H9 (cell line): ENCODE measurements at regions not wholly inside any gene's neighbourhood (a gene's known extent, or its start where the extent isn't known, plus 50 kb on each side); places are given as distances from the start of the nearest gene placed in this dataset.

Experiments
- DNase-seq: peaks from one replicate; pipeline ENCODE4 v3.0.0-alpha.2; 2017
- H2AFZ ChIP-seq: one replicate; pipeline ENCODE4 v1.6.1; 2013; ENCODE audit warnings: mild to moderate bottlenecking, low read length, control low read depth, moderate library complexity
- H2AK5ac ChIP-seq: 2 replicates; pipeline ENCODE4 v1.6.1; 2013; ENCODE audit warnings: low read length, control low read depth, mixed read lengths; ENCODE audit not compliant: insufficient read length
- H2BK120ac ChIP-seq: one replicate; pipeline ENCODE4 v1.6.1; 2013; ENCODE audit warnings: low read depth, mild to moderate bottlenecking, low read length, control low read depth, inconsistent platforms; ENCODE audit not compliant: poor library complexity, severe bottlenecking
- H2BK12ac ChIP-seq: 2 replicates; pipeline ENCODE4 v1.6.1; 2013; ENCODE audit warnings: low read length, control low read depth, mixed read lengths, low read depth; ENCODE audit not compliant: insufficient read length
- H2BK15ac ChIP-seq: 2 replicates; pipeline ENCODE4 v1.6.1; 2013; ENCODE audit warnings: low read depth, low read length, control low read depth
- H2BK20ac ChIP-seq: one replicate; pipeline ENCODE4 v1.6.1; 2013; ENCODE audit warnings: low read depth, mild to moderate bottlenecking, low read length, control low read depth, inconsistent platforms; ENCODE audit not compliant: poor library complexity, severe bottlenecking
- H2BK5ac ChIP-seq: 2 replicates; pipeline ENCODE4 v1.6.1; 2013; ENCODE audit warnings: low read length, control low read depth, mixed read lengths; ENCODE audit not compliant: insufficient read length
- H3K14ac ChIP-seq: 2 replicates; pipeline ENCODE4 v1.6.1; 2013; ENCODE audit warnings: low read length, control low read depth; ENCODE audit not compliant: insufficient read depth
- H3K18ac ChIP-seq: 2 replicates; pipeline ENCODE4 v1.6.1; 2013; ENCODE audit warnings: low read depth, mild to moderate bottlenecking, mixed read lengths, low read length, control low read depth; ENCODE audit not compliant: insufficient read length
- H3K23ac ChIP-seq: 2 replicates; pipeline ENCODE4 v1.6.1; 2013; ENCODE audit warnings: low read length, control low read depth, mixed read lengths, low read depth; ENCODE audit not compliant: insufficient read length
- H3K23me2 ChIP-seq: 2 replicates; pipeline ENCODE4 v1.6.1; 2013; ENCODE audit warnings: low read depth, mild to moderate bottlenecking, mixed read lengths, low read length, control low read depth; ENCODE audit not compliant: insufficient read length, poor library complexity, severe bottlenecking
- H3K27ac ChIP-seq: 2 replicates; pipeline ENCODE4 v1.5.1; 2013; ENCODE audit warnings: low read length, control low read depth, mixed read lengths, low read depth; ENCODE audit not compliant: insufficient read length
- H3K27me3 ChIP-seq: 2 replicates; pipeline ENCODE4 v1.6.1; 2013; ENCODE audit warnings: low read length, control low read depth, inconsistent platforms; ENCODE audit not compliant: insufficient read depth
- H3K4ac ChIP-seq: 2 replicates; pipeline ENCODE4 v1.6.1; 2013; ENCODE audit warnings: low read depth, mild to moderate bottlenecking, control low read depth, inconsistent platforms, low read length, moderate library complexity
- H3K4me1 ChIP-seq: 2 replicates; pipeline ENCODE4 v1.6.1; 2013; ENCODE audit warnings: low read length, control low read depth, inconsistent platforms; ENCODE audit not compliant: insufficient read depth
- H3K4me2 ChIP-seq: 2 replicates; pipeline ENCODE4 v1.6.1; 2013; ENCODE audit warnings: low read length, control low read depth, mixed read lengths; ENCODE audit not compliant: insufficient read length, insufficient read depth
- H3K56ac ChIP-seq: 2 replicates; pipeline ENCODE4 v1.6.1; 2013; ENCODE audit warnings: low read depth, mild to moderate bottlenecking, mixed read lengths, low read length, control low read depth; ENCODE audit not compliant: insufficient read length
- H3K79me1 ChIP-seq: 2 replicates; pipeline ENCODE4 v1.6.1; 2013; ENCODE audit warnings: low read depth, mild to moderate bottlenecking, moderate library complexity, low read length, control low read depth, inconsistent platforms; ENCODE audit not compliant: insufficient read depth, poor library complexity, severe bottlenecking
- H3K79me2 ChIP-seq: 2 replicates; pipeline ENCODE4 v1.6.1; 2013; ENCODE audit warnings: low read length, control low read depth, inconsistent platforms; ENCODE audit not compliant: insufficient read depth
- H3K9ac ChIP-seq: 2 replicates; pipeline ENCODE4 v1.6.1; 2013; ENCODE audit warnings: low read length, control low read depth, mixed read lengths; ENCODE audit not compliant: insufficient read length; ENCODE audit errors: extremely low read depth
- H3K9me3 ChIP-seq: one replicate; pipeline ENCODE4 v1.6.1; 2013; ENCODE audit warnings: low read depth, low read length, inconsistent platforms; ENCODE audit not compliant: control insufficient read depth
- H3T11ph ChIP-seq: one replicate; pipeline ENCODE4 v1.6.1; 2013; ENCODE audit warnings: mild to moderate bottlenecking, low read length, control low read depth, inconsistent platforms
- H4K20me1 ChIP-seq: one replicate; pipeline ENCODE4 v1.6.1; 2013; ENCODE audit not compliant: control insufficient read depth, insufficient read length, insufficient read depth
- H4K5ac ChIP-seq: 2 replicates; pipeline ENCODE4 v1.6.1; 2013; ENCODE audit warnings: low read depth, mild to moderate bottlenecking, mixed read lengths, low read length, control low read depth; ENCODE audit not compliant: insufficient read length
- H4K8ac ChIP-seq: replicated peaks from 2 replicates; pipeline ENCODE4 v1.6.1; 2013; ENCODE audit warnings: low read length, control low read depth, mixed read lengths, low read depth; ENCODE audit not compliant: insufficient read length
- H4K91ac ChIP-seq: 2 replicates; pipeline ENCODE4 v1.6.1; 2013; ENCODE audit warnings: low read depth, mild to moderate bottlenecking, moderate library complexity, mixed read lengths, low read length, control low read depth; ENCODE audit not compliant: insufficient read length
- H3K27ac Mint-ChIP-seq, 3 experiments: 2 replicates in 2 of 3; 3 replicates in 1 of 3; pipeline ENCODE4 v1.8.0; 2020 to 2021; ENCODE audit warnings: mixed read lengths in 3 of 3, mild to moderate bottlenecking in 1 of 3, moderate library complexity in 1 of 3
- H3K27me3 Mint-ChIP-seq: 2 replicates; pipeline ENCODE4 v1.8.0; 2021; ENCODE audit warnings: low read depth, mild to moderate bottlenecking, moderate library complexity, mixed read lengths
- H3K36me3 Mint-ChIP-seq, 3 experiments: 2 replicates in 2 of 3; 3 replicates in 1 of 3; pipeline ENCODE4 v1.8.0; 2020 to 2021; ENCODE audit warnings: low read depth in 3 of 3, mixed read lengths in 3 of 3; ENCODE audit not compliant: insufficient read depth in 1 of 3
- H3K4me1 Mint-ChIP-seq, 2 experiments: 2 replicates each; pipeline ENCODE4 v1.8.0; 2020; ENCODE audit warnings: mixed read lengths in 2 of 2
- H3K4me3 Mint-ChIP-seq, 2 experiments: 2 replicates in 1 of 2; 3 replicates in 1 of 2; pipeline ENCODE4 v1.8.0; 2020 to 2021; ENCODE audit warnings: mild to moderate bottlenecking in 2 of 2, mixed read lengths in 2 of 2, moderate library complexity in 1 of 2
- H3K9me3 Mint-ChIP-seq, 2 experiments: 2 replicates in 1 of 2; 3 replicates in 1 of 2; pipeline ENCODE4 v1.8.0; 2020; ENCODE audit warnings: mild to moderate bottlenecking in 2 of 2, mixed read lengths in 2 of 2, moderate library complexity in 1 of 2
- WGBS: extraction: QIAGEN DNeasy Blood & Tissue Kit; methylation state at CpG from one replicate; pipeline ENCODE4 v1.1.7; 2013; ENCODE audit warnings: missing lambda C conversion rate, low lambda C conversion rate, mixed read lengths; ENCODE audit not compliant: insufficient read length; ENCODE audit errors: extremely low coverage; 5-methylcytosine and 5-hydroxymethylcytosine counted together
- TF ChIP-seq, protein P1 (sequence below): fragments of 200-600 bp; sonication (generic); conservative IDR thresholded peaks from 3 replicates; pipeline ENCODE4 v1.8.0; 2021; ENCODE audit warnings: antibody characterized with exemption, mild to moderate bottlenecking

DNA sequence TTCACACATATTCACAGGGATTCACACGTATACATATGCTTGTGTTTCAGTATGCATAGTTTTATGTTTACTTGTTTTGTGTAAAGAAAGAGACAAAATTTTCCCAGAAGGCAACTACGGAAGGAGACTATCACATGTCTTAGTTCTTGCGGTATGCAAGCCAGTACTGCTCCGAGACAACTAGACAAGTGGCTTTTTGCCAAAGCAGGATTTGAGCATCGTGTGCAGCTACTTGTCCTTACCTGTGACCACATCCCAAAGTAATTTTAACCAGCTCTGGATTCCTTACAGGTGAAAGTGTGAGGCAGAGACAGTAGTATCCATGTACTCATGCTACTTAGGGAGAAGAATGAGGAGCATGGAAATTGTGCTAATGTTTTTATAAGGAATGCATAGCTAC lies 591.4 kb upstream of the NR2F2 start:
- Histone ChIP-seq H3K79me2 (no peaks in the 10 kb centered on the region), H3K27me3 (no peaks in the 10 kb centered on the region), H2BK120ac (no peak overlapping the region), H3K56ac (no peak overlapping the region), H3K23ac (no peak overlapping the region), H3K4me1 (no peaks in the 10 kb centered on the region), H4K20me1 (no peaks in the 10 kb centered on the region), H4K8ac (no peak overlapping the region), H3K18ac (no peak overlapping the region), H3K9ac (no peak overlapping the region), H3K27ac (no peak overlapping the region), H2AFZ (no peak overlapping the region), H3K4ac (no peak overlapping the region), H2BK12ac (no peak overlapping the region), H2BK15ac (no peak overlapping the region), H4K5ac (no peak overlapping the region), H3K4me2 (no peak overlapping the region), H3K9me3 (no peaks in the 10 kb centered on the region), H3K79me1 (no peaks in the 10 kb centered on the region), H2AK5ac (no peak overlapping the region), H4K91ac (no peak overlapping the region), H3K14ac (no peak overlapping the region; the same call in 1 of the 2 replicates), H3K23me2 (no peaks in the 10 kb centered on the region), H3T11ph (no peak overlapping the region), H2BK5ac (no peak overlapping the region), H2BK20ac (no peak overlapping the region)
- Mint-ChIP-seq H3K9me3 (0 out of 5 replicates have a peak, but pooled peaks cover 0 to 2% of the 10 kb centered on the region in 2 experiments), H3K4me1 (no peaks in the 10 kb centered on the region), H3K4me3 (no peak overlapping the region), H3K27ac (no peak overlapping the region), H3K27me3 (no peaks in the 10 kb centered on the region), H3K36me3 (no peaks in the 10 kb centered on the region)
- TF ChIP-seq, protein P1, sequence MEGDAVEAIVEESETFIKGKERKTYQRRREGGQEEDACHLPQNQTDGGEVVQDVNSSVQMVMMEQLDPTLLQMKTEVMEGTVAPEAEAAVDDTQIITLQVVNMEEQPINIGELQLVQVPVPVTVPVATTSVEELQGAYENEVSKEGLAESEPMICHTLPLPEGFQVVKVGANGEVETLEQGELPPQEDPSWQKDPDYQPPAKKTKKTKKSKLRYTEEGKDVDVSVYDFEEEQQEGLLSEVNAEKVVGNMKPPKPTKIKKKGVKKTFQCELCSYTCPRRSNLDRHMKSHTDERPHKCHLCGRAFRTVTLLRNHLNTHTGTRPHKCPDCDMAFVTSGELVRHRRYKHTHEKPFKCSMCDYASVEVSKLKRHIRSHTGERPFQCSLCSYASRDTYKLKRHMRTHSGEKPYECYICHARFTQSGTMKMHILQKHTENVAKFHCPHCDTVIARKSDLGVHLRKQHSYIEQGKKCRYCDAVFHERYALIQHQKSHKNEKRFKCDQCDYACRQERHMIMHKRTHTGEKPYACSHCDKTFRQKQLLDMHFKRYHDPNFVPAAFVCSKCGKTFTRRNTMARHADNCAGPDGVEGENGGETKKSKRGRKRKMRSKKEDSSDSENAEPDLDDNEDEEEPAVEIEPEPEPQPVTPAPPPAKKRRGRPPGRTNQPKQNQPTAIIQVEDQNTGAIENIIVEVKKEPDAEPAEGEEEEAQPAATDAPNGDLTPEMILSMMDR: no peak
- DNase-seq: no peak
- WGBS: no CpG with 5 or more reads among the region's 5 CpGs
